HG03135 (cell line): ENCODE measurements at regions not wholly inside any gene's neighbourhood (a gene's known extent, or its start where the extent isn't known, plus 50 kb on each side); places are given as distances from the start of the nearest gene placed in this dataset.
"Not testable (repeated sequence)": the region's sequence is repeated elsewhere in the genome, so short reads cannot be mapped to it uniquely, and the experiment has no call there.

Experiments
- ATAC-seq: cut with Tn5 transposase; IDR thresholded peaks from one replicate; pipeline ENCODE4 v1.9.1; 2021; ENCODE audit warnings: mild to moderate bottlenecking, moderate library complexity; ENCODE audit not compliant: unreplicated experiment

- ATAC-seq: no peak
Measured at GRCh38 chr17:71055128-71055527, 885.8 kb downstream of the KCNJ2 start.

- no peak for ATAC-seq
Measured at GRCh38 chr17:71057448-71057847, 888.1 kb downstream of the KCNJ2 start.

- no peak for ATAC-seq
Measured at GRCh38 chr17:71057938-71058337, 888.6 kb downstream of the KCNJ2 start.

- no peak for ATAC-seq
Measured at GRCh38 chr17:71063127-71063526, 893.8 kb downstream of the KCNJ2 start.

- ATAC-seq: no peak
Measured at GRCh38 chr17:71063559-71063958, 894.2 kb downstream of the KCNJ2 start.

- ATAC-seq: no peak
Measured at GRCh38 chr17:71067669-71068407, 898.5 kb downstream of the KCNJ2 start.

GRCh38 chr17:71068408-71068750 is 899.0 kb downstream of the KCNJ2 start:
- ATAC-seq: no peak

GRCh38 chr17:71071041-71071440 is 901.7 kb downstream of the KCNJ2 start:
- no peak for ATAC-seq

GRCh38 chr17:71071837-71072236 is 902.5 kb downstream of the KCNJ2 start:
- no peak for ATAC-seq

- ATAC-seq: no peak
Measured at GRCh38 chr17:71080937-71081336, 911.6 kb downstream of the KCNJ2 start.

- no peak for ATAC-seq
Measured at GRCh38 chr17:71081666-71082065, 912.3 kb downstream of the KCNJ2 start.

- ATAC-seq: no peak
Measured at GRCh38 chr17:71084219-71084618, 914.9 kb downstream of the KCNJ2 start.

- ATAC-seq: no peak
Measured at GRCh38 chr17:71084838-71085237, 915.5 kb downstream of the KCNJ2 start.

GRCh38 chr17:71085238-71086033 is 916.1 kb downstream of the KCNJ2 start:
- no peak for ATAC-seq

GRCh38 chr17:71089431-71089830 is 920.1 kb downstream of the KCNJ2 start:
- no peak for ATAC-seq

- ATAC-seq: no peak
Measured at GRCh38 chr17:71098071-71098470, 928.7 kb downstream of the KCNJ2 start.

- no peak for ATAC-seq
Measured at GRCh38 chr17:71099003-71099714, 929.8 kb downstream of the KCNJ2 start.

GRCh38 chr17:71102777-71103176 is 933.4 kb downstream of the KCNJ2 start:
- ATAC-seq: no peak

GRCh38 chr17:71104225-71104624 is 934.9 kb downstream of the KCNJ2 start:
- ATAC-seq: no peak

GRCh38 chr17:71106056-71106455 is 936.7 kb downstream of the KCNJ2 start:
- ATAC-seq: not testable (repeated sequence)

GRCh38 chr17:71107136-71107535 is 937.8 kb downstream of the KCNJ2 start:
- no peak for ATAC-seq

- no peak for ATAC-seq
Measured at GRCh38 chr17:71109697-71110096, 940.4 kb downstream of the KCNJ2 start.
